Natural killer cell (primary cell): ENCODE measurements at regions not wholly inside any gene's neighbourhood (a gene's known extent, or its start where the extent isn't known, plus 50 kb on each side); places are given as distances from the start of the nearest gene placed in this dataset.

Source experiments
- ATAC-seq, 3 donors: fragments of 150-1000 bp in 2 of 3; fragments of 200-7000 bp in 1 of 3; cut with Tn5 transposase; 1 replicate in 1 of 3; 2 replicates in 2 of 3; pipeline ENCODE4 v1.10.0; 2021; ENCODE audit warnings: mild to moderate bottlenecking in 2 of 3, moderate library complexity in 2 of 3
- DNase-seq, 2 donors: peaks; one replicate each; pipeline versions ENCODE4 v3.0.0 to v3.0.0-alpha.2; 2013 to 2021; ENCODE audit warnings: mixed read lengths in 1 of 2
- H3K27ac ChIP-seq: one replicate; pipeline ENCODE4 v1.5.1; 2013; ENCODE audit warnings: mild to moderate bottlenecking, low read length
- H3K27me3 ChIP-seq: one replicate; pipeline ENCODE4 v1.6.1; 2013; ENCODE audit warnings: low read length; ENCODE audit not compliant: control insufficient read depth, insufficient read depth
- H3K36me3 ChIP-seq: one replicate; pipeline ENCODE4 v1.6.1; 2013; ENCODE audit warnings: low read length; ENCODE audit not compliant: control insufficient read depth, insufficient read depth
- H3K4me1 ChIP-seq: one replicate; pipeline ENCODE4 v1.6.1; 2013; ENCODE audit warnings: low read length; ENCODE audit not compliant: control insufficient read depth, insufficient read depth
- H3K4me3 ChIP-seq: one replicate; pipeline ENCODE4 v1.5.1; 2013; ENCODE audit warnings: low read length
- H3K9me3 ChIP-seq: one replicate; pipeline ENCODE4 v1.6.1; 2013; ENCODE audit warnings: low read length; ENCODE audit not compliant: control insufficient read depth, insufficient read depth
- H3K27ac Mint-ChIP-seq, 2 donors: one replicate each; pipeline ENCODE4 v1.8.0; 2022; ENCODE audit warnings: mild to moderate bottlenecking in 2 of 2, mixed read lengths in 2 of 2, moderate library complexity in 1 of 2
- H3K27me3 Mint-ChIP-seq, 2 donors: one replicate each; pipeline ENCODE4 v1.8.0; 2022; ENCODE audit warnings: low read depth in 2 of 2, mixed read lengths in 2 of 2
- H3K36me3 Mint-ChIP-seq: one replicate; pipeline ENCODE4 v1.8.0; 2022; ENCODE audit warnings: mixed read lengths
- H3K4me1 Mint-ChIP-seq, 2 donors: one replicate each; pipeline ENCODE4 v1.8.0; 2022; ENCODE audit warnings: mixed read lengths in 2 of 2
- H3K4me3 Mint-ChIP-seq: one replicate; pipeline ENCODE4 v1.8.0; 2022; ENCODE audit warnings: mild to moderate bottlenecking, moderate library complexity, mixed read lengths
- H3K9me3 Mint-ChIP-seq, 2 donors: one replicate each; pipeline ENCODE4 v1.8.0; 2022; ENCODE audit warnings: mixed read lengths in 2 of 2
- CTCF ChIP-seq: fragments of 200-600 bp; IDR thresholded peaks from one replicate; pipeline ENCODE4 v1.8.0; 2022; ENCODE audit warnings: antibody characterized with exemption
- WGBS: methylation state at CpG from one replicate; pipeline ENCODE4 v1.1.7; 2013; ENCODE audit warnings: missing lambda C conversion rate; ENCODE audit not compliant: insufficient coverage; 5-methylcytosine and 5-hydroxymethylcytosine counted together
- intact Hi-C: fragments of 100-400 bp; cut with micrococcal nuclease; formaldehyde crosslinking; loops from one replicate; pipeline ENCODE4 v1.14.2; 2022

DNA sequence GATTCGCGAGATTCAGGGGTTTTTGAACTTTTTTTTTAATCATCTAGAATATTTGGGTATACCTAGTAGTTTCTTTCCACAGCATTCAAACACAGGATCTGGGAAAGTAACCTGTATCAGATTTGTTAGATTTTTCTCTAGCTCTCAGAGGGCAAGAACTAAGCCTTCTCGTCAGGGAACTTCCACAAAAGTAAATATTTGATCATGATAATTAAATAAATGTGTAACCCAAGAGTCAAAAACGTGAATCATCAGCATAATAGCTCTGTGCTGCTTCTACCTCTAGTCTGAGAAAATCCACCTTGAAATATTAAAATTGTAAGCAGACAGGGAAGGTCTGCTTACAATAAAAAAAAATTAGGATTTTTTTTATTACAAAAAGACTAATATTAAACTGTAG, 225.7 kb upstream of the SPOPL start:
- ATAC-seq = no peak
- peaks cover 3% of the 10 kb centered on the region for H3K9me3 ChIP-seq
- WGBS = no CpG with 5 or more reads among the region's 4 CpGs
- no peak for TF ChIP-seq CTCF
- Mint-ChIP-seq H3K36me3 (no peaks in the 10 kb centered on the region), H3K27me3 (no peaks in the 10 kb centered on the region), H3K27ac (no peak overlapping the region), H3K4me3 (no peak overlapping the region), H3K9me3 (peaks cover 8 to 9% of the 10 kb centered on the region in 2 donors), H3K4me1 (no peaks in the 10 kb centered on the region)
- no peak overlapping the region for H3K4me3 ChIP-seq
- no peak for DNase-seq
- H3K36me3 ChIP-seq = no peaks in the 10 kb centered on the region
- no peak overlapping the region for H3K27ac ChIP-seq
- intact Hi-C loops = no loop called here
- no peaks in the 10 kb centered on the region for H3K4me1 ChIP-seq
- H3K27me3 ChIP-seq = no peaks in the 10 kb centered on the region

DNA sequence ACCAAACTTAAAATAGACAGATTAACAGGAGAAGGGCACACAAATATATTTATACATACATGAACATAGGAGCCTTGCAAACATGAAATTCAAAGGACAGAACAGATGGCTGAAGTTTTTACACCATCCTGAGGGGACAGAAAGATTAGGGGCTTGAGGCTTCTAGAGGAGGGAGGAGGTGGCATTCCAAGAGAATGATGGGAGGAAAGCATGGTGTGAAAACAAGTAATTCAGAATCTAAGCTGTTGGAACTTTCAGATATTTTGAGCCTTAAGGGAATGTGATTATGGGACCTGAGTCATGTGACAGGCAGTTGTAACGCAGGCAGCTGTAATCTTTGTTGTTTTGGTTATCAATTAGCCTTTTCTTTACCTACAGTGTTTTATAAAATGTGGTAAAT, 225.2 kb upstream of the SPOPL start:
- Mint-ChIP-seq H3K27me3 (no peaks in the 10 kb centered on the region), H3K27ac (no peak overlapping the region), H3K4me3 (no peak overlapping the region), H3K4me1 (no peaks in the 10 kb centered on the region), H3K36me3 (no peaks in the 10 kb centered on the region), H3K9me3 (peaks cover 8 to 9% of the 10 kb centered on the region in 2 donors)
- intact Hi-C loops = no loop called here
- no peaks in the 10 kb centered on the region for H3K27me3 ChIP-seq
- no peaks in the 10 kb centered on the region for H3K36me3 ChIP-seq
- H3K4me3 ChIP-seq = no peak overlapping the region
- H3K9me3 ChIP-seq = peaks cover 3% of the 10 kb centered on the region
- H3K4me1 ChIP-seq = no peaks in the 10 kb centered on the region
- no peak overlapping the region for H3K27ac ChIP-seq
- no peak for ATAC-seq
- DNase-seq = no peak
- no peak for TF ChIP-seq CTCF
- whole genome bisulfite sequencing = 33% methylated on average over 1 of the region's 1 CpG

DNA sequence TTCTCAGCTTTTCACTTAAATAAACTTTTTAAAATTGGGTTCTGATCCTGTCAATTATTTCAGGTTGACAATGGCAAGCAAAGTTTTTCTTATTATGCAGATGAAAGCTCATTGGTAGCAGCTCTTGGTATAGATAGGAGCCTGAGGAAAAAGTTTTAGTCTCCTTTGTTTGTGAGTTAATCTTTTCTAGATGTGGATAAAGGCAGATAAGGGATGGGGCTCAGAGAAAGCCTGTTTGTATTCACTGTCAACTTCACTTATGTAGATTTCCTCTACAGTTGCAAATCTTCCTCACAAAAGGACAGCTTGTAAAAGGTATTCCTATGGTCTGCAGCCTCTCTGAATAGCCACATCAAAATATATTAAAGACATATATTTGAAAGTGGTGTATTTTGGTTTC, 224.5 kb upstream of the SPOPL start:
- intact Hi-C loops = no loop called here
- Mint-ChIP-seq H3K4me3 (no peak overlapping the region), H3K4me1 (no peaks in the 10 kb centered on the region), H3K36me3 (no peaks in the 10 kb centered on the region), H3K27me3 (no peaks in the 10 kb centered on the region), H3K9me3 (peaks cover 5% of the 10 kb centered on the region in 2 donors), H3K27ac (no peak overlapping the region)
- Histone ChIP-seq H3K4me3 (no peak overlapping the region), H3K27ac (no peak overlapping the region), H3K9me3 (no peaks in the 10 kb centered on the region), H3K36me3 (no peaks in the 10 kb centered on the region), H3K27me3 (no peaks in the 10 kb centered on the region), H3K4me1 (no peaks in the 10 kb centered on the region)
- DNase-seq (no peak), ATAC-seq (no peak)
- TF ChIP-seq CTCF = no peak

DNA sequence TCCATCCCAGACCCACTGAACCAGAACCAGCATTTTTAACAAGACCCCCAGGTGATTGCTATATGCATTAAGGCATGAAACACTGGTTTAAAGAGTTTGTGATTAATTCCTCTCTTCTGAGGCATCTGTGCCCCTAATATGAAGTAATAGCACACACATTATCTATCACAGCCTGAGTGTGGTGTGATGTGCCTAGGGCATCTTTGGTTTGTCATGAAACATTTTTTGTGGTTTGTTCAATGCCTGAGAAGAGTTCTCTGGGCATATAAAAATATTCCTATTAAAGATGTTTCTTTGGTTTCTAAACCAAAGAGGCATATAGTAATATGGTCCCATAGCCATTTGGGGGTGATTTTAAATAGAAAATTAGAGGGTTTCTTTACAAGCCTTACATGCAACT, 221.7 kb upstream of the SPOPL start:
- no peak for ATAC-seq
- no peaks in the 10 kb centered on the region for H3K4me1 Mint-ChIP-seq

More for the DNA sequence above, 221.7 kb upstream of the SPOPL start:
- H3K9me3 ChIP-seq = no peaks in the 10 kb centered on the region
- Mint-ChIP-seq H3K9me3 (peaks cover 3 to 4% of the 10 kb centered on the region in 2 donors), H3K27ac (no peak overlapping the region), H3K4me3 (no peak overlapping the region), H3K36me3 (no peaks in the 10 kb centered on the region), H3K27me3 (no peaks in the 10 kb centered on the region)
- no peak overlapping the region for H3K27ac ChIP-seq
- H3K27me3 ChIP-seq = no peaks in the 10 kb centered on the region
- no peaks in the 10 kb centered on the region for H3K4me1 ChIP-seq
- DNase-seq = no peak
- TF ChIP-seq CTCF = no peak
- no peak overlapping the region for H3K4me3 ChIP-seq
- no peaks in the 10 kb centered on the region for H3K36me3 ChIP-seq
- intact Hi-C loops = no loop called here
